H1 (cell line): ENCODE measurements at regions not wholly inside any gene's neighbourhood (a gene's known extent, or its start where the extent isn't known, plus 50 kb on each side); places are given as distances from the start of the nearest gene placed in this dataset.

Source experiments
- CTCF ChIA-PET: fragments of 300-600 bp; sonication (Branson Sonifier 250); formaldehyde crosslinking; loops from one replicate; lab custom pipeline; 2021; ENCODE audit not compliant: partially characterized antibody; lab: Charles Lee
- POLR2A ChIA-PET: fragments of 300-600 bp; sonication (Branson Sonifier 250); formaldehyde crosslinking; loops from one replicate; lab custom pipeline; 2021; ENCODE audit warnings: inconsistent platforms; ENCODE audit not compliant: partially characterized antibody; lab: Charles Lee
- DNase-seq, 2 experiments: peaks; one replicate each; pipeline versions ENCODE4 v3.0.0 to v3.0.0-alpha.2; 2010 to 2022; ENCODE audit warnings: low spot score in 2 of 2, low read depth in 1 of 2, mixed read lengths in 1 of 2
- FAIRE-seq: peaks from 2 replicates; lab custom pipeline; 2011; peaks lifted over from hg19 to GRCh38; lab: Jason Lieb, UNC
- H2AFZ ChIP-seq: 2 replicates; pipeline ENCODE4 v1.8.1; 2012; ENCODE audit warnings: low read length, inconsistent platforms
- H2AK5ac ChIP-seq: 2 replicates; pipeline ENCODE4 v1.6.1; 2013; ENCODE audit warnings: low read depth, low read length
- H2BK120ac ChIP-seq: replicated peaks from 2 replicates; pipeline ENCODE3; 2013; ENCODE audit warnings: low read depth, low read length, inconsistent platforms
- H2BK12ac ChIP-seq: 2 replicates; pipeline ENCODE4 v1.6.1; 2013; ENCODE audit warnings: low read depth, low read length
- H2BK15ac ChIP-seq: 2 replicates; pipeline ENCODE4 v1.6.1; 2013; ENCODE audit warnings: low read length
- H2BK20ac ChIP-seq: 2 replicates; pipeline ENCODE4 v1.6.1; 2013; ENCODE audit warnings: low read length
- H2BK5ac ChIP-seq: 2 replicates; pipeline ENCODE4 v1.6.1; 2013; ENCODE audit warnings: low read depth, low read length
- H3K14ac ChIP-seq: 2 replicates; pipeline ENCODE4 v1.6.1; 2013; ENCODE audit warnings: inconsistent platforms; ENCODE audit not compliant: insufficient read length
- H3K18ac ChIP-seq: 2 replicates; pipeline ENCODE4 v1.6.1; 2013; ENCODE audit warnings: low read length; ENCODE audit errors: extremely low read depth
- H3K23ac ChIP-seq: 2 replicates; pipeline ENCODE4 v1.6.1; 2013; ENCODE audit warnings: inconsistent platforms; ENCODE audit not compliant: insufficient read length
- H3K23me2 ChIP-seq: 2 replicates; pipeline ENCODE4 v1.6.1; 2013; ENCODE audit warnings: low read depth, low read length
- H3K27ac ChIP-seq: 2 replicates; pipeline ENCODE4 v1.6.1; 2011; ENCODE audit warnings: low read depth, low read length, inconsistent platforms
- H3K27me3 ChIP-seq, 4 experiments: replicated peaks in 1 of 4; 1 replicate in 1 of 4; 2 replicates in 3 of 4; pipeline versions ENCODE4 v1.6.1 to v1.8.1; 2011 to 2013; ENCODE audit warnings: low read length in 3 of 4, mild to moderate bottlenecking in 3 of 4, inconsistent platforms in 2 of 4, mixed read lengths in 2 of 4, moderate library complexity in 1 of 4; ENCODE audit not compliant: control insufficient read depth in 3 of 4, insufficient read depth in 3 of 4; ENCODE audit errors: extremely low read depth in 1 of 4
- H3K36me3 ChIP-seq, 4 experiments: 2 replicates each; pipeline versions ENCODE4 v1.6.1 to v1.8.1; 2011 to 2013; ENCODE audit warnings: mild to moderate bottlenecking in 4 of 4, low read length in 3 of 4, moderate library complexity in 2 of 4, control low read depth in 1 of 4, inconsistent platforms in 1 of 4; ENCODE audit not compliant: insufficient read depth in 4 of 4, control insufficient read depth in 2 of 4
- H3K4ac ChIP-seq: replicated peaks from 2 replicates; pipeline ENCODE3; 2013; ENCODE audit warnings: low read length, low read depth, mixed read lengths, inconsistent platforms; ENCODE audit not compliant: insufficient read length
- H3K4me1 ChIP-seq, 4 experiments: replicated peaks in 1 of 4; 1 replicate in 1 of 4; 2 replicates in 3 of 4; pipeline versions ENCODE4 v1.6.1 to v1.8.1; 2011 to 2013; ENCODE audit warnings: low read length in 3 of 4, inconsistent platforms in 2 of 4, mixed read lengths in 1 of 4; ENCODE audit not compliant: insufficient read depth in 4 of 4, control insufficient read depth in 3 of 4
- H3K4me2 ChIP-seq, 2 experiments: 2 replicates each; pipeline versions ENCODE4 v1.6.1 to v1.8.1; 2011 to 2013; ENCODE audit warnings: low read depth in 2 of 2, low read length in 2 of 2, control low read depth in 1 of 2, inconsistent platforms in 1 of 2, mild to moderate bottlenecking in 1 of 2; ENCODE audit not compliant: insufficient read depth in 1 of 2
- H3K4me3 ChIP-seq, 4 experiments: fragments of 200-600, 300-600 bp in 1 of 4; sonication (generic), shearing (Covaris generic), sonication (Bioruptor Twin) in 1 of 4; 2 replicates each; pipeline versions ENCODE4 v1.5.1 to v1.8.1; 2011 to 2016; ENCODE audit warnings: low read length in 4 of 4, low read depth in 3 of 4, control low read depth in 2 of 4, inconsistent platforms in 2 of 4, mild to moderate bottlenecking in 2 of 4, mixed read lengths in 1 of 4, moderate library complexity in 1 of 4; ENCODE audit not compliant: insufficient read depth in 2 of 4; ENCODE audit errors: extremely low read depth in 1 of 4
- H3K56ac ChIP-seq: replicated peaks from 2 replicates; pipeline ENCODE3; 2013; ENCODE audit warnings: low read depth, mild to moderate bottlenecking, mixed read lengths, low read length, inconsistent platforms; ENCODE audit not compliant: insufficient read length
- H3K79me1 ChIP-seq: 2 replicates; pipeline ENCODE4 v1.6.1; 2013; ENCODE audit warnings: low read depth, low read length, control low read depth
- H3K79me2 ChIP-seq, 2 experiments: 2 replicates each; pipeline versions ENCODE4 v1.6.1 to v1.8.1; 2012 to 2013; ENCODE audit warnings: low read length in 2 of 2, mild to moderate bottlenecking in 2 of 2, inconsistent platforms in 1 of 2; ENCODE audit not compliant: insufficient read depth in 2 of 2, control insufficient read depth in 1 of 2
- H3K9ac ChIP-seq, 4 experiments: replicated peaks in 1 of 4; 1 replicate in 1 of 4; 2 replicates in 3 of 4; pipeline versions ENCODE4 v1.6.1 to v1.8.1; 2011 to 2013; ENCODE audit warnings: low read depth in 3 of 4, low read length in 3 of 4, control low read depth in 2 of 4, mild to moderate bottlenecking in 2 of 4, moderate library complexity in 2 of 4, inconsistent platforms in 1 of 4; ENCODE audit errors: extremely low read depth in 1 of 4
- H3K9me3 ChIP-seq, 2 experiments: 2 replicates each; pipeline versions ENCODE4 v1.6.1 to v1.8.1; 2012 to 2013; ENCODE audit warnings: mild to moderate bottlenecking in 2 of 2, moderate library complexity in 2 of 2, control low read depth in 1 of 2, inconsistent platforms in 1 of 2, low read depth in 1 of 2, low read length in 1 of 2, mixed read lengths in 1 of 2; ENCODE audit not compliant: insufficient read depth in 2 of 2
- H4K20me1 ChIP-seq, 2 experiments: replicated peaks in 1 of 2; 2 replicates each; pipeline versions ENCODE3 to v1.8.1; 2011 to 2013; ENCODE audit warnings: inconsistent platforms in 2 of 2, low read length in 2 of 2, mild to moderate bottlenecking in 1 of 2; ENCODE audit not compliant: insufficient read depth in 2 of 2, control insufficient read depth in 1 of 2
- H4K5ac ChIP-seq: 2 replicates; pipeline ENCODE4 v1.6.1; 2013; ENCODE audit warnings: low read length, low read depth, mixed read lengths, inconsistent platforms; ENCODE audit not compliant: insufficient read length
- H4K8ac ChIP-seq: 2 replicates; pipeline ENCODE4 v1.8.0; 2013; ENCODE audit warnings: mild to moderate bottlenecking, moderate library complexity, low read length, inconsistent platforms; ENCODE audit not compliant: insufficient read depth; ENCODE audit errors: extremely low read depth
- H4K91ac ChIP-seq: replicated peaks from 2 replicates; pipeline ENCODE3; 2013; ENCODE audit warnings: low read length, mixed read lengths, inconsistent platforms; ENCODE audit not compliant: insufficient read length
- CEBPB ChIP-seq: IDR thresholded peaks from 2 replicates; pipeline ENCODE4 v1.6.1; 2012; ENCODE audit warnings: low read depth, low read length
- CHD1 ChIP-seq: IDR thresholded peaks from 2 replicates; pipeline ENCODE4 v1.6.1; 2012; ENCODE audit warnings: low read depth, low read length, improper control_type of control experiment
- CREB1 ChIP-seq: IDR thresholded peaks from 2 replicates; pipeline ENCODE4 v1.6.1; 2012; ENCODE audit warnings: inconsistent platforms
- EGR1 ChIP-seq: IDR thresholded peaks from 2 replicates; pipeline ENCODE4 v1.6.1; 2011; ENCODE audit warnings: low read depth, low read length, borderline replicate concordance
- NANOG ChIP-seq: IDR thresholded peaks from 2 replicates; pipeline ENCODE4 v1.6.1; 2011; ENCODE audit warnings: low read length, low read depth, mild to moderate bottlenecking, inconsistent platforms; ENCODE audit not compliant: insufficient read depth, poor library complexity, severe bottlenecking
- POLR2A ChIP-seq, 2 experiments: IDR thresholded peaks; 1 replicate in 1 of 2; 2 replicates in 1 of 2; pipeline ENCODE4 v1.6.1; 2011; ENCODE audit warnings: low read depth in 2 of 2, low read length in 2 of 2, mild to moderate bottlenecking in 2 of 2; ENCODE audit errors: control extremely low read depth in 1 of 2
- TBP ChIP-seq: IDR thresholded peaks from 2 replicates; pipeline ENCODE4 v1.6.1; 2011; ENCODE audit warnings: low read depth, low read length, improper control_type of control experiment
- WGBS, 2 experiments: shearing (Covaris generic) in 1 of 2; methylation state at CpG; one replicate each; pipeline versions ENCODE4 v1.1.6 to v1.1.7; 2013 to 2015; ENCODE audit warnings: low lambda C conversion rate in 2 of 2, mixed read lengths in 2 of 2, inconsistent platforms in 1 of 2, low coverage in 1 of 2, missing lambda C conversion rate in 1 of 2; ENCODE audit not compliant: insufficient replicate concordance in 2 of 2, insufficient coverage in 1 of 2, insufficient read length in 1 of 2; ENCODE audit errors: extremely low coverage in 1 of 2, missing lambda C conversion rate in 1 of 2; 5-methylcytosine and 5-hydroxymethylcytosine counted together

- Histone ChIP-seq H4K91ac (no peak overlapping the region), H2BK15ac (no peak overlapping the region), H3K4me3 (no peak overlapping the region), H3K27me3 (no peaks in the 10 kb centered on the region), H3K4me1 (no peaks in the 10 kb centered on the region), H3K56ac (no peak overlapping the region), H4K8ac (no peak overlapping the region), H3K9me3 (no peaks in the 10 kb centered on the region), H3K4me2 (no peak overlapping the region), H3K27ac (no peak overlapping the region), H2AK5ac (no peak overlapping the region), H2AFZ (0 out of 2 replicates have a peak overlapping the region, but pooled peaks have one; percentile 32), H3K9ac (no peak overlapping the region), H2BK20ac (no peak overlapping the region), H4K20me1 (no peaks in the 10 kb centered on the region), H3K4ac (no peak overlapping the region), H4K5ac (no peak overlapping the region), H2BK12ac (no peak overlapping the region), H3K23me2 (no peaks in the 10 kb centered on the region), H2BK5ac (0 out of 2 replicates have a peak overlapping the region, but pooled peaks have one; percentile 35), H3K79me1 (no peaks in the 10 kb centered on the region), H3K18ac (no peak overlapping the region), H2BK120ac (no peak overlapping the region), H3K79me2 (no peaks in the 10 kb centered on the region), H3K36me3 (no peaks in the 10 kb centered on the region), H3K14ac (no peak overlapping the region), H3K23ac (no peak overlapping the region)
- no peak for FAIRE-seq
- DNase-seq: no peak
- ChIA-PET CTCF (interaction anchor here (1.2 kb wide), 1 partner anchor 104 kb away, joined by 4 read pairs; no protein-coding TSS in a partner anchor), POLR2A (no interaction called here)
- WGBS, 2 experiments: 94% methylated on average over 9 of the region's 10 CpGs; no CpG with 5 or more reads in 1 of the 2 experiments
- TF ChIP-seq CREB1: no peak
- TF ChIP-seq POLR2A (IDR thresholded peaks at IDR 0.05; ENCODE audit: control extremely low read depth in 1 of 2, low read depth in 2 of 2, low read length in 2 of 2): no peak
- no peak for TF ChIP-seq NANOG
- TF ChIP-seq CHD1: no peak
- no peak for TF ChIP-seq TBP
- no peak for TF ChIP-seq CEBPB
- TF ChIP-seq EGR1: no peak
These were observed 352.5 kb upstream of the MGMT start for GRCh38 chr10:129114588-129114987.
